ENCODE measurements at regions not wholly inside any gene's neighbourhood (a gene's known extent, or its start where the extent isn't known, plus 50 kb on each side); places are given as distances from the start of the nearest gene placed in this dataset.

DNA sequence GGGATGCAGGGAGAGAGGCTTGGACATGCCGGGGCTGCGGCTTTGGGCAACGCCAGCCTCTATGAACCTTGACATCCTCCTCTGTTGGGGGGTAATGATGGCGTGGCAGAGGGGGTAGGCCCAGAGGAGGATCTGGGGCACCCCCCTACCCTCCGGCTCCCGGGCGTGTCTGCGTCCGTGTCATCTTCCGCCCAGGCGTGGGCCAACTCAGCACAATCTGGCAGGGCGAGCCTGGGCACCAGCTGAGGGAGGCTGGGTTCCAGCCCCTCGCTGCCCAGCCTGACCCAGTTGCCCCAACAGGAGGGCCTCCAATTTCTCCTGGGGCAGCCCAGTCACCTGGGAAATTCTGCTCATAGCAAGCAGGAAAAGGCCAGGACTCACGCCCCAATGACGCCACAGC, 62.9 kb upstream of the IL17B start:
- no peak for DNase-seq (ENCODE audit: low read depth)

GRCh38 chr5:149441194-149441753, 62.2 kb upstream of the IL17B start:
- DNase-seq (ENCODE audit: low read depth): no peak

DNA sequence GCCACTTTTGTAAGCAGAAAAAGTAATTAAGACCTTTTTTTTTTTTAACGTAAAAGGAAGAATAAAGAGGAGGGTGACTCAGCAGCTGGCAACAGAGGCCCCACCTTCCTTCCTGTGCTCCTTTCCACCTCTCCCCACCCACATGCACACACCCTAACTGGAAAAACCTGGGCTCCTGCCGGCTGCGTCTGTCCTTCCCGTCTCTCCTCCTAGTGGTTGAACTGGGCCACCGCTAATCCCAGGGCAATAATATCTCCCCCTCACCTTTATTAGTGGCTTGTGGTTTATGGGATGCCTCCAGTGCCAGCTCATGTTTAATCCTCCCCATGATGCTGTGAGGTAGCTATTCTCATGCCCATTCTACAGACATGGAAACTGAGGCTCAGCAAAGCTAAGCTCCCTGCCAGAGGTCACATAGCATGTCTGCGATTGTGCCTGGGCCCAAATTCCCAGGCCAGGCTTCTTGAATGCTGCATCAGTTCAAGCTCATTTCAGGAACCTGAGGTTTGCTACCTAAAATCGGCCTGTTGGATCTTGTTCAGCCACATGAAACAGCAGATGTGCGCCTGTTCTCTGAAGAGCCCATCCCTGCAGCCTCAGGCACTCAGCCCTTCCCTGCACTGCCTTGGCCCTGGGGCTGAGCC, 60.9 kb upstream of the IL17B start:
- DNase-seq (ENCODE audit: low read depth): peak; percentile 78

DNA sequence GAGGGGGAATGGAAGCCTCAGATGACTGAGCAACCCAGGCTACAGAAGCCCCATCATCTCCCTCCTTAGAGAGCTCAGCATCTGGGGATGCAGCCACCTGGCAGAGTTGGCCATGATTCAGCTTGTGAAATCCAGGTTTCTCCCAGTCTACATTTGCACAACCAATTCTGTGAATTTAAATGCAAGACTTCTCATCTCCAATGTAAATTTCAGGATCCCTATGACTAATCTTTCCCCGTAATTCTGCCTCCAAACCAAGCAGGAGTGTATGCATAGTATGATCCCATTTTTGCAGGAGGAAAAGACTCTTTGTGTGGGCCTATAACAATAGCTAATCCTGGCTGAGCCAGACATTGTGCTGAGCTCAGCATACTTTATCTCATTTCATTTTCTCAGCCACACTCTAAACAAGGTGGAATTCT, 59.6 kb upstream of the IL17B start:
- no peak for DNase-seq (ENCODE audit: low read depth)

DNA sequence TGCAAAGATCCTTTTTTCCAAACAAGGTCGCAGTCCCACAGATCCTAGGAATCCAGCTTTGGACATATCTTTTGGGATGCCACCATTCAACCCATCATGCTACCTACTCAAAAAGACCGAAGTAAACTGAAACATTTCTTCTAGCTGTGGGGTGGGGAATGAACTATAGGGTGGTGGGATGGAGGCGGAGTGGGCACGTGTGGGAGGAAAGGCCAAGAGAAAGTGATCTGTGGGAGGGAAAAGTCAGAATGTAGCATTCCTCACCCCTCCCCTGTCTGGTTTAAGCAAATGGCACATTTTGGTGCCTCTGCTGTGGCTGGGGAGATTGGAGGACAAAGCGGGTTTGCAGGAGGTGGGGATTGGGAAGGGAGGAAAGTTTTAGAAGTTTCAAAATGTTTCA, 59.2 kb upstream of the IL17B start:
- DNase-seq (ENCODE audit: low read depth): no peak

DNA sequence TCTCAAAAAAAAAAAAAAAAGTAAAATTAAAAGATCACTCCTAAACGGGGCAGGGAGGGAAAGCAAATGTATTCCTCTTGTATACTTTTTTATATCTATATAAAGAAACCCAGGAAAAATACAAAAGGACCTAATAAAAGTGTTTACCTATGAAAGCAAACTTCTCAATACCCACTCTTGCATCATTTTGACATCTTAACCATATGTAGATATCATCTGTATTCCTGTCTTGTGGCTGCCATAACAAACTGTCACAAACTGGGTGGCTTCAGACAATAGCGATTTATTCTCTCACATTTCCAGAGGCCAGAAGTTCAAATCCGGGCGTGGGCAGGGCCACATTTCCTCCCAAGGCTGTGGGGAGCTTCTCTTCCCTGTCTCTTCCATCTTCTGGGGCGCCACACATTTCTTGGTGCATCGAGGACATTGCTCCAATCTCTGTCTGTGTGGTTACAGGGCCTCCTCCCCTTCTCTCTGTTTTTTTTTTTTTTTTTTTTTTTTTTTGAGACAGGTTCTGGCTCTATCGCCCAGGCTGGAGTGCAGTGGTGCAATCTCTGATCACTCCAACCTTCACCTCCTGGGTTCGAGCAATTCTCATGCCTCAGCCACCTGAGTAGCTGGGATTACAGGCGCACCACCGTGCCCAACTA, 58.4 kb upstream of the IL17B start:
- DNase-seq (ENCODE audit: low read depth): no peak

DNA sequence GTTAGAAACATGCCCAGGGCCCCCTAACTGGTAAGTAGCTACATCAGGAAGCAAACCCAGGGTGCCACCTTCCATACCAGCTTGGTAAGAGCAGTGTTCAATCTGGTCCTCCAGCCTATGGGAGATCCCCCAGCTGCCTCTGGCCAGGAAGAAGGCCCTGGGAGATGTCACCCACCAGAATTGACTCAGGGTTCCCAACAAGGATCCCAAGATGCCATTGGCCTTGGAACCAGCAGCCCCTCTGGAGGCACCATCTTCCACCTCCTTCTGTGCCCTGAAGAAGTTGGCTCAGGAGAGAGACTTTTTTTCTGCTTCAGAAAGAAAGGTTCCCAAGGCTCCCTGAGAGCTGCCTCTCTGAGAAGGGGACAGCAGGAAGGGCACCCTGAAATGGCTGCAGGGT, 56.6 kb upstream of the IL17B start:
- no peak for DNase-seq (ENCODE audit: low read depth)

- DNase-seq (ENCODE audit: low read depth): no peak
Observed at GRCh38 chr5:149435015-149435376, 55.9 kb upstream of the IL17B start.

DNA sequence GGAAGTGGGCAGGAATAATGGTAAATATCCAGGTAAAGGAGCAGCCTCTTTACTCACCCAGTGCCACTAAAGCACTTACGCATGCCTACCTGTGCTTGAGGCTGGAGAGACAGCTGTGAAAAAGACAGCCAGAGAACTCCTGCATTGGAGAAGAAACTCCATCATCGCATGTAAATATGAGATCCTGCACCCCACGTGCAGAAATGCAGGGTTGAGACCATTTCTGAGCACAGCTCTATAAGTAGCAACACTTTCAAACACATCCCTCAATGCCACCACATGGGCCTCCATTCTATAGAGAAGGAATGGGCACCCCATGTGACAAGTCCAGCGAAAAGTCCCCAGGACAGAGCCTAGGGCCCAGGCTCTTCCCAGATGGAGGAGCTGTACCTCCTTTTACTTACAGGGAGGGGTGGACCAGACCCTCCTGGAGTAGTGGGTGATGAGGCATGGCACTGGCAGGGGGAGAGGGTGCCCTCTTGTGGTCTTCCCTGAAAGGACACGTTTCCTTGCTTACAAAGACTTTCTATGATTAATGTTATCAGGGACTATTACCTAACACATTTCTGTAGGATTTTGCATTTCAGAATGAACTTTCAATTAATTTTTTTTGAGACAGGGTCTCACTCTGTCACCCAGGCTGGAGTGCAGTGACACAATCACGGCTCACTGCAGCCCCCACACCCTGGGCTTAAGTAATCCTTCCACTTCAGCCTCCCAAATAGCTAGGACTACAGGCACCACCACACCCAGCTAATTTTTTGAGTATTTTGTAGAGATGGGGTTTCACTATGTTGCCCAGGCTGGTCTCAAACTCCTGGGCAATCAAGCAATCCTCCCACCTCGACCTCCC, 55.3 kb upstream of the IL17B start:
- peak; percentile 69 for DNase-seq (ENCODE audit: low read depth)

GRCh38 chr5:149433524-149434131, 54.5 kb upstream of the IL17B start:
- DNase-seq (ENCODE audit: low read depth): no peak

DNA sequence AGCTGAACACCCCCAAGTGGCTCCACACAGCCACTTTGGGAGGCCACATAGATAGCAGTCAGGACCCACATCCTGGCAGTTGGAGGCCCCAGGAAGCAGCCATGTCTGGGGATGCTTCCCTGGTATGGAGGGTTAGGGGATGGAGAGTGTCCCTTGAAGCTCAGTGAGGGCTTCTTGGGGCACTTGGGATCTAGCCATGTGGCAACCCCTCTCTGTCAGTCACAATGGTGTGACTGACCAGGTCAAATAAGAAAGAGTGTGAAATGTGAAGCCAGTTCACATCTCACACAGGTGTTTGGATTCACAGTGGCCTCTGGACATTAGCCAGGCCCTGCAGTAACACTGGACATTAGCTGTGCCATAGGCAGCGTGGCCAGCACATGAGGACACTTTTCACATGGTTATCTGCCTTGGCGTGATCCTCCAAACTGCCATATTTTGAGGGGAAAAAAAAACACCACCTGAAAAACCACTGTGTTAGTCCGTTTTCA, 53.9 kb upstream of the IL17B start:
- no peak for DNase-seq (ENCODE audit: low read depth)

- no peak for DNase-seq (ENCODE audit: low read depth)
Observed at GRCh38 chr5:149432376-149432775, 53.3 kb upstream of the IL17B start.

DNA sequence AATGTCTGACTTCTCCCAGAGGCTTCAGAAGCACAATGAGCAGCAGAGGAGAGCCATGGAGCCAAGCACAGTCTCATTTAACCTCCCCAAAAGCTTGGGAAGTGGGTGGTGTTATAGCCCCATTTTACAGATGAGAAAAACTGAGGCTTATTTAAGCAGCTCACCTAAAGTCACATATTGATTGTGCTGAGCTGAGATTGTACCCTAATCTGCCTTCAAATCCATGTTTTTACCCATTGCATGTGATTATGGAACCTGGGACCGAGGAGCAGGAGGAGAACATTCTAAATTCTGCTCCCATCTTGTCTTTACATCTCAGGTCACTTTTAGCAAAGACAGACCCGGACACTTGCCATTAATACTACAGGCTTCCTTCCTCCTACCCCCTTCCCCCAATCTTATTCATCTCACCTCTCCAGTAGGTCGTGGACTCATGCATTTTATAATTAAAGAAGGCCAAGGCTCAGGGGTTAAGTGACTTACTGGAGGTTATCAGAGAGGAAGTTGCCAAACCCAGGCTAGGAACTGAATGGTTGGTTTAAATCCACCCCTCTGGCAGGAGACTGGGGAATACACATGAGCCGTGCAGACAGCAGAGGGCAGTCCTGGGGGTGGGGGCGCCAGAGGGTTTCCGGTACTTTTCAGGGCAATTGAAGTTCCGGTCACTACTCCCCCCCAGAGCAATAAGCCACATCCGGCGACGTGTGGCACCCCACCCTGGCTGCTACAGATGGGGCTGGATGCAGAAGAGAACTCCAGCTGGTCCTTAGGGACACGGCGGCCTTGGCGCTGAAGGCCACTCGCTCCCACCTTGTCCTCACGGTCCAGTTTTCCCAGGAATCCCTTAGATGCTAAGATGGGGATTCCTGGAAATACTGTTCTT, 51.0 kb upstream of the IL17B start:
- DNase-seq (ENCODE audit: low read depth): no peak

Data from ELR (cell line).